RWPE1 (cell line): ENCODE measurements at regions not wholly inside any gene's neighbourhood (a gene's known extent, or its start where the extent isn't known, plus 50 kb on each side); places are given as distances from the start of the nearest gene placed in this dataset.

Source experiments
- CTCF ChIA-PET: fragments of 350-600 bp; sonication (Branson Sonifier 250); formaldehyde crosslinking; extraction: SDS; loops from one replicate; lab custom pipeline; 2021; lab: Yijun Ruan, JAX
- POLR2A ChIA-PET: fragments of 400-600 bp; formaldehyde crosslinking; extraction: SDS; loops from one replicate; lab custom pipeline; 2020; ENCODE audit warnings: antibody characterized with exemption; ENCODE audit not compliant: low non-redundant PET; lab: Yijun Ruan, JAX
- DNase-seq: peaks from one replicate; pipeline ENCODE4 v3.0.0; 2012; ENCODE audit warnings: low spot score
- H3K27ac ChIP-seq: fragments of 450-650 bp; 2 replicates; pipeline ENCODE4 v1.5.1; 2017
- CTCF ChIP-seq: fragments of 450-650 bp; conservative IDR thresholded peaks from 2 replicates; pipeline ENCODE4 v1.5.1; 2017; ENCODE audit warnings: low read depth, mild to moderate bottlenecking

DNA sequence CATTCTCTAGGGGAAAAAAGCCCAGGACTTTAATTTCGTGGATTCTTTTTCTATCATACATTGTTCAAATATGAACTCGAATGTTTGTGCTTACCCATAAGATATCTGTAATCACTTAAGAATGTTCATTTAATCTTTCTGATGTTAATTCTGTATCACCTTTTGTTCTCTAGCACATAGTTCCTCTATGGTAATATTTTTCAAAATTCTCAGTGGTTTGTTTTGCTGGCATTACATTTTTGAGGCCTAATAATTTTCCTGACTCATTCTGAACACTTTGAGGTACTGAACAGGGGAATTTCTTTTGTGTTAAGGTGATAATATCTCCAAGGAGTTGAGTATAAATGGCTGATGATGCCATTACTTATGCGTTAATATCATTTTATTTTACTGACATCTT is 490.7 kb upstream of the PITX2 start:
- no peak for DNase-seq
- ChIA-PET POLR2A (no interaction called here), CTCF (no interaction called here)
- no peak overlapping the region for H3K27ac ChIP-seq
- TF ChIP-seq CTCF = no peak

- ChIA-PET CTCF (no interaction called here), POLR2A (no interaction called here)
- TF ChIP-seq CTCF = no peak
- no peak for DNase-seq
- H3K27ac ChIP-seq = no peak overlapping the region
Observed at GRCh38 chr4:111115881-111116280, 493.0 kb upstream of the PITX2 start.

GRCh38 chr4:111120191-111120590 is 497.3 kb upstream of the PITX2 start:
- POLR2A ChIA-PET = no interaction called here
- no peak for DNase-seq
- no peak for TF ChIP-seq CTCF
- H3K27ac ChIP-seq = no peak overlapping the region
- CTCF ChIA-PET = no interaction called here

GRCh38 chr4:111126340-111126739 is 503.5 kb upstream of the PITX2 start:
- no peak overlapping the region for H3K27ac ChIP-seq
- ChIA-PET POLR2A (no interaction called here), CTCF (interaction anchor here (0.7 kb wide), 1 partner anchor 60 kb away, joined by 3 read pairs; no protein-coding TSS in a partner anchor)
- DNase-seq = no peak
- no peak for TF ChIP-seq CTCF

DNA sequence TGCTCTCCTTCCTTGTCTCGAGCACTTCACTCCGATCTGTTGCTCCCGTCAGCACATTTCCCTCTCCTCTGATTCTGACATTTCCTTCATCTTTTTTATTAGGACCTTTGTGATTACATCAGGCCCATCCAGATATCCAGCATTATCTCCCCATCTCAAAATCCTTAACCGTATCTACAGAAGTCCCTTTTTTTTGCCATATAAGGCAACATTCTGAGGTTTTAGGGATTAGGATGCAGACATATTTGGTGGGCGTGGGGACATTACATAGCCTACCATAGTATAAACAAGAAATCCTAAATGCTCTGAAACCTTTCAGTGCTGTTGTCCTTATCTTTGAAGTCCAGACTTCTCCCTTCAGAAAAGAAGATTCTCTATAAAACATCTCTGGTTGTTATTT is 505.0 kb upstream of the PITX2 start:
- no peak for DNase-seq
- TF ChIP-seq CTCF = no peak
- H3K27ac ChIP-seq = no peak overlapping the region
- CTCF ChIA-PET = interaction anchor here (0.7 kb wide), 1 partner anchor 519 kb away, joined by 3 read pairs; no protein-coding TSS in a partner anchor
- POLR2A ChIA-PET = no interaction called here

GRCh38 chr4:111128327-111128726 is 505.4 kb upstream of the PITX2 start:
- CTCF ChIA-PET = interaction anchor here (0.6 to 0.7 kb wide), 2 partner anchors 154 to 518 kb away, joined by 3 read pairs; no protein-coding TSS in a partner anchor
- H3K27ac ChIP-seq = no peak overlapping the region
- DNase-seq = no peak
- no peak for TF ChIP-seq CTCF
- POLR2A ChIA-PET = no interaction called here
